Common myeloid progenitor, CD34-positive (primary cell): ENCODE measurements at regions not wholly inside any gene's neighbourhood (a gene's known extent, or its start where the extent isn't known, plus 50 kb on each side); places are given as distances from the start of the nearest gene placed in this dataset.
"Not testable (repeated sequence)": the region's sequence is repeated elsewhere in the genome, so short reads cannot be mapped to it uniquely, and the experiment has no call there.

Source experiments
- CTCF ChIA-PET: fragments of 350-600 bp; sonication (Branson Sonifier 250); formaldehyde crosslinking; loops from one replicate; lab custom pipeline; 2021; ENCODE audit warnings: antibody characterized with exemption; lab: Charles Lee
- POLR2A ChIA-PET: fragments of 350-600 bp; sonication (Branson Sonifier 250); formaldehyde crosslinking; loops from one replicate; lab custom pipeline; 2021; ENCODE audit warnings: antibody characterized with exemption; lab: Charles Lee
- DNase-seq, 3 donors: peaks; one replicate each; pipeline versions ENCODE4 v3.0.0 to v3.0.0-alpha.2; 2013
- H3K27ac ChIP-seq, 2 experiments: 1 replicate in 1 of 2; 2 replicates in 1 of 2; pipeline ENCODE4 v1.7.0; 2013; ENCODE audit warnings: inconsistent platforms in 2 of 2, low read length in 2 of 2, mild to moderate bottlenecking in 2 of 2, low read depth in 1 of 2, moderate library complexity in 1 of 2; ENCODE audit not compliant: severe bottlenecking in 2 of 2, insufficient read depth in 1 of 2, poor library complexity in 1 of 2
- H3K27me3 ChIP-seq, 5 experiments: replicated peaks in 2 of 5; 1 replicate in 3 of 5; 2 replicates in 2 of 5; pipeline versions ENCODE4 v1.6.1 to v1.7.0; 2013; ENCODE audit warnings: low read length in 4 of 5, mild to moderate bottlenecking in 2 of 5, moderate library complexity in 2 of 5, inconsistent platforms in 1 of 5; ENCODE audit not compliant: insufficient read depth in 5 of 5, control insufficient read depth in 4 of 5
- H3K36me3 ChIP-seq, 4 experiments: 1 replicate in 2 of 4; 2 replicates in 2 of 4; pipeline versions ENCODE4 v1.6.1 to v1.7.0; 2013; ENCODE audit warnings: low read length in 3 of 4, control low read depth in 1 of 4, mild to moderate bottlenecking in 1 of 4; ENCODE audit not compliant: control insufficient read depth in 4 of 4, insufficient read depth in 4 of 4
- H3K4me1 ChIP-seq, 4 experiments: 1 replicate in 3 of 4; 2 replicates in 1 of 4; pipeline versions ENCODE4 v1.6.1 to v1.7.1; 2013; ENCODE audit warnings: low read length in 3 of 4, mild to moderate bottlenecking in 3 of 4, control low read depth in 1 of 4, inconsistent platforms in 1 of 4, moderate library complexity in 1 of 4; ENCODE audit not compliant: control insufficient read depth in 4 of 4, insufficient read depth in 4 of 4; ENCODE audit errors: control extremely low read depth in 1 of 4
- H3K4me3 ChIP-seq, 7 experiments: 1 replicate in 4 of 7; 2 replicates in 3 of 7; pipeline versions ENCODE4 v1.5.1 to v1.7.0; 2013; ENCODE audit warnings: mild to moderate bottlenecking in 7 of 7, low read length in 6 of 7, moderate library complexity in 6 of 7, inconsistent platforms in 2 of 7, low read depth in 2 of 7, control low read depth in 1 of 7; ENCODE audit not compliant: insufficient read depth in 4 of 7, control insufficient read depth in 1 of 7; ENCODE audit errors: extremely low read depth in 1 of 7
- H3K9me3 ChIP-seq, 5 experiments: 1 replicate in 4 of 5; 2 replicates in 1 of 5; pipeline versions ENCODE4 v1.6.1 to v1.7.1; 2013; ENCODE audit warnings: low read length in 4 of 5, mild to moderate bottlenecking in 2 of 5, inconsistent platforms in 1 of 5, low read depth in 1 of 5, moderate library complexity in 1 of 5; ENCODE audit not compliant: control insufficient read depth in 4 of 5, insufficient read depth in 2 of 5; ENCODE audit errors: control extremely low read depth in 1 of 5
- WGBS: methylation state at CpG from one replicate; pipeline ENCODE4 v1.1.5; 2013; ENCODE audit not compliant: insufficient coverage; 5-methylcytosine and 5-hydroxymethylcytosine counted together

GRCh38 chr6:141884850-141885249 is 247.9 kb upstream of the GJE1 start:
- ChIA-PET POLR2A (no interaction called here), CTCF (no interaction called here)
- Histone ChIP-seq H3K4me1 (no peaks in the 10 kb centered on the region), H3K4me3 (no peak overlapping the region), H3K36me3 (no peaks in the 10 kb centered on the region), H3K9me3 (peaks cover 0 to 7% (median 0%) of the 10 kb centered on the region in 5 experiments), H3K27me3 (no peaks in the 10 kb centered on the region), H3K27ac (no peak overlapping the region)
- no peak for DNase-seq
- no CpG with 5 or more reads among the region's 2 CpGs for WGBS

- CTCF ChIA-PET = no interaction called here
- Histone ChIP-seq H3K4me3 (no peak overlapping the region), H3K4me1 (no peaks in the 10 kb centered on the region), H3K27me3 (no peaks in the 10 kb centered on the region), H3K27ac (no peak overlapping the region), H3K9me3 (no peaks in the 10 kb centered on the region), H3K36me3 (no peaks in the 10 kb centered on the region)
- POLR2A ChIA-PET = no interaction called here
- DNase-seq = no peak
These were observed 254.0 kb upstream of the GJE1 start for GRCh38 chr6:141878686-141879085.

- POLR2A ChIA-PET = no interaction called here
- no peaks in the 10 kb centered on the region for H3K36me3 ChIP-seq
- H3K27me3 ChIP-seq = no peaks in the 10 kb centered on the region
- H3K4me3 ChIP-seq = no peak overlapping the region
- WGBS = 100% methylated on average over 1 of the region's 2 CpGs
- H3K4me1 ChIP-seq = no peaks in the 10 kb centered on the region
- no peaks in the 10 kb centered on the region for H3K9me3 ChIP-seq
- no peak overlapping the region for H3K27ac ChIP-seq
- DNase-seq = no peak
- CTCF ChIA-PET = interaction anchor here (1.0 kb wide), 1 partner anchor 9 kb away, joined by 3 read pairs; no protein-coding TSS in a partner anchor
These were observed 255.3 kb upstream of the GJE1 start for GRCh38 chr6:141877275-141877983.

GRCh38 chr6:141874930-141875602 is 257.7 kb upstream of the GJE1 start:
- ChIA-PET POLR2A (no interaction called here), CTCF (no interaction called here)
- Histone ChIP-seq H3K9me3 (no peaks in the 10 kb centered on the region), H3K4me3 (no peak overlapping the region), H3K36me3 (no peaks in the 10 kb centered on the region), H3K4me1 (no peaks in the 10 kb centered on the region), H3K27ac (no peak overlapping the region), H3K27me3 (no peaks in the 10 kb centered on the region)
- DNase-seq = no peak
- 73% methylated on average over 4 of the region's 6 CpGs for WGBS

- DNase-seq, POLR2A ChIA-PET, CTCF ChIA-PET, H3K4me1 ChIP-seq, H3K9me3 ChIP-seq, H3K27ac ChIP-seq, H3K4me3 ChIP-seq, H3K27me3 ChIP-seq, H3K36me3 ChIP-seq: not testable (repeated sequence)
- WGBS = 100% methylated on average over 1 of the region's 2 CpGs
These were observed 263.2 kb upstream of the GJE1 start for GRCh38 chr6:141869509-141869908.

- no peak for DNase-seq
- Histone ChIP-seq H3K27me3 (no peaks in the 10 kb centered on the region), H3K27ac (no peak overlapping the region), H3K36me3 (no peaks in the 10 kb centered on the region), H3K9me3 (peaks cover 0 to 1% (median 0%) of the 10 kb centered on the region in 5 experiments), H3K4me3 (no peak overlapping the region), H3K4me1 (no peaks in the 10 kb centered on the region)
- CTCF ChIA-PET = no interaction called here
- 89% methylated on average over 3 of the region's 6 CpGs for WGBS
- POLR2A ChIA-PET = no interaction called here
These were observed 265.0 kb upstream of the GJE1 start for GRCh38 chr6:141867767-141868166.

GRCh38 chr6:141866731-141867497 is 265.8 kb upstream of the GJE1 start:
- ChIA-PET POLR2A (no interaction called here), CTCF (no interaction called here)
- H3K4me1 ChIP-seq = no peaks in the 10 kb centered on the region
- H3K27ac ChIP-seq = no peak overlapping the region
- H3K4me3 ChIP-seq = no peak overlapping the region
- H3K36me3 ChIP-seq = no peaks in the 10 kb centered on the region
- no CpG with 5 or more reads among the region's 2 CpGs for WGBS
- DNase-seq = no peak
- peaks cover 0 to 1% (median 0%) of the 10 kb centered on the region in 5 experiments for H3K9me3 ChIP-seq
- no peaks in the 10 kb centered on the region for H3K27me3 ChIP-seq
